IPS-15b (cell line): ENCODE measurements at regions not wholly inside any gene's neighbourhood (a gene's known extent, or its start where the extent isn't known, plus 50 kb on each side); places are given as distances from the start of the nearest gene placed in this dataset.
A peak's percentile ranks its signal among the peaks of the same experiment; 100 is the strongest.

ENCODE experiments used
- H3K27me3 ChIP-seq: one replicate; pipeline ENCODE4 v1.6.1; 2013; ENCODE audit warnings: low read length; ENCODE audit not compliant: control insufficient read depth, insufficient read depth
- H3K36me3 ChIP-seq: one replicate; pipeline ENCODE4 v1.6.1; 2013; ENCODE audit warnings: low read length; ENCODE audit not compliant: control insufficient read depth, insufficient read depth
- H3K4me1 ChIP-seq: one replicate; pipeline ENCODE4 v1.6.1; 2013; ENCODE audit warnings: mild to moderate bottlenecking, low read length; ENCODE audit not compliant: control insufficient read depth, insufficient read depth
- H3K4me3 ChIP-seq: one replicate; pipeline ENCODE4 v1.5.1; 2013; ENCODE audit warnings: low read depth, low read length
- H3K9ac ChIP-seq: one replicate; pipeline ENCODE4 v1.6.1; 2013; ENCODE audit warnings: low read depth, mild to moderate bottlenecking, low read length
- H3K9me3 ChIP-seq: one replicate; pipeline ENCODE4 v1.6.1; 2013; ENCODE audit warnings: mild to moderate bottlenecking, low read length; ENCODE audit not compliant: control insufficient read depth, insufficient read depth

DNA sequence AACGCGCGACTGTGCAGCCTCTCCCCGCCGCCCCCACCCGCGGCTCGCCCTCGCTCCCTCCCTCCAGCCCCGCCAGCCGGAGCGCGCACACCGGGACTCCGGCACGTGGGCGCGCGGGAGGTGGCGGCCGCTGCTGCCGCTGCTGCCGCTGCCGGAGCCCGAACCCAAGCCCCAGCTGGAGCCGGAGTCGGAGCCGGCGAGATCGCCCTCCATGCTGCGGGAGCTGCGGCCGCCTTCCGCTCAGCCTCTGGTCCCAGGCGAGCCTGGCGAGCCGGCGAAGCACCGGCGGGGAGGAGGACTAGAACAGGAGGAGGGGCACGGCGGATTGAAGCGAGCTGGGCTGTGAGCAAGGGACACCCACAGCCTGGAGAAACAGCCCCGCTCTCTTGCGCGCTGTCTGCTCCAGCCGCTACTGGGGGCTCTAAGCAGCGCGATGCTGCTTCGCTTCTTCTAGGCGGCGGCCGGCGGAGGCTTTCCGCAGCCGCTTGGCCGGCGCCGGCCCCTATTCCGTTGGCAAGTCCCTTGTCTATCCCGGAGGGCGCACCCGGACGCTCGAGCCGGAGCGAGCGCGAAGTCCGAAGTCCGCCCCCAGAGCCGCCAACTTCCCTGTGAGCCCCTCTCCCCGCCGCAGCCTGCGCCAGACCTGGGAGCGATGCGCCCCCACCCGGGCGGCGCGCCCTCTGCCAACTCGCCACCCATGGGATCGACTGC is 598.7 kb upstream of the SGCD start:
- Histone ChIP-seq H3K4me3 (peak overlapping the region; percentile 69), H3K36me3 (no peaks in the 10 kb centered on the region), H3K9me3 (no peaks in the 10 kb centered on the region), H3K4me1 (no peaks in the 10 kb centered on the region), H3K27me3 (peaks cover 93% of the 10 kb centered on the region), H3K9ac (no peak overlapping the region)

DNA sequence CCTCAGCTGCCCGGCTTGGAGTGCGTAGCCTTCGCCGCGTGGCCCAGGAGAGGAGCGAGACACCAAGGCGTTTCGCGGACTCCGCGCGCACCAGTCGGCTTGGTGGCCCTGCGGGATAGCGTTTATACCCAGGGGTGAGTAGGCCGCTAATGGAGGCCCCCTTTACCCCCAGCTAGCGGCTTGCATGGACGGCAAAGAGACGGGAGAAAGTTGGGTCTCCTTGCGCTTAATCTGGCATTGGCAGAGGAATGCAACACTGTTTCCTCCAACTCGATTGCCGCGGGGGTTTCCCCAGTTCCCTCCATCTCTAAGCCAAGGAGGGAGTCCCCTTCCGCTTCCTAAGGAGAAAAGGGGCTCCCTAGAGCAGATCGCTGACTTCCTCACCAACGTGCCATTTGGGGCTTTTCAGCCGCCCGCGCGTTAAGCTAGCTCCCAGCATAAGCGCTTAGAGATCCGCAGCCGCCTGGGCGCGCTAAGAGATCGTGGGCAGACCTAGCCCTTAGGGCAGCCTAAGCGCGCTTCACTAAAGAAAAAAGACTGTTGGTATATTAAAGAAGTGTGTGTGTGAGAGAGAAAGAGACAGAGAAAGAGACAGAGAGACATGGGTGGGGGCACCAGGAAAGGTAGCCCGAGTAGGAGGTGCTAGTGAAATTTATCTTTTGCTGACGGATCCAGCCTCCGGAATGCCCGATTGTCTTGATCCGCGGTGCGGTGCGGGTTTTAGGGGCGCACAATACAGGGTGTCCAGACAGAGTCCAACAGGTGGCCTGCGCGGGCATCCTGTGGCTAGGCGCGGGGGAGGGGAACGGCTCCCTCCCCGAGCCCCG is 597.9 kb upstream of the SGCD start:
- peak overlapping the region; percentile 69 for H3K4me3 ChIP-seq
- H3K36me3 ChIP-seq, result no peaks in the 10 kb centered on the region
- H3K9ac ChIP-seq, result no peak overlapping the region
- no peaks in the 10 kb centered on the region for H3K9me3 ChIP-seq
- no peaks in the 10 kb centered on the region for H3K4me1 ChIP-seq
- peaks cover 89% of the 10 kb centered on the region for H3K27me3 ChIP-seq

DNA sequence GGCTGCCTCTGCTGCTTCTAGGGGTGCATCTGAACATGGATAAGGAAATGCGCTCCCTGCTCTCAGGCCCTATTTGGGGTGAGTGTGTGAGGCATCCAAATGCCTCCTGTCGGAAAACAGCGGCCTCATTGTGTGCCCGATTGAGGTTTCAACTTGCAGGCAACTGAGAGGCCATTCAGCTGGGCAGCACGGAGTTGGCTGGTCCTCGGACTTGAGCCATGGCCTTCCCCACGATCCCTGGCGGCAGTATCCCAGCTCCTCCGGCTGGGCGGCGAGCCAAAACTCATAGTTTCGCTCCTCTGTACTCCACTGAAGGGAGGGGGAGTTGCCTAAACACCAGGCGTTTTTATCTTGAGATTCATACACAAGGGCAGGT is 597.3 kb upstream of the SGCD start:
- no peaks in the 10 kb centered on the region for H3K9me3 ChIP-seq
- H3K36me3 ChIP-seq, result no peaks in the 10 kb centered on the region
- H3K4me1 ChIP-seq, result no peaks in the 10 kb centered on the region
- no peak overlapping the region for H3K9ac ChIP-seq
- peaks cover 84% of the 10 kb centered on the region for H3K27me3 ChIP-seq
- peak overlapping the region; percentile 69 for H3K4me3 ChIP-seq

DNA sequence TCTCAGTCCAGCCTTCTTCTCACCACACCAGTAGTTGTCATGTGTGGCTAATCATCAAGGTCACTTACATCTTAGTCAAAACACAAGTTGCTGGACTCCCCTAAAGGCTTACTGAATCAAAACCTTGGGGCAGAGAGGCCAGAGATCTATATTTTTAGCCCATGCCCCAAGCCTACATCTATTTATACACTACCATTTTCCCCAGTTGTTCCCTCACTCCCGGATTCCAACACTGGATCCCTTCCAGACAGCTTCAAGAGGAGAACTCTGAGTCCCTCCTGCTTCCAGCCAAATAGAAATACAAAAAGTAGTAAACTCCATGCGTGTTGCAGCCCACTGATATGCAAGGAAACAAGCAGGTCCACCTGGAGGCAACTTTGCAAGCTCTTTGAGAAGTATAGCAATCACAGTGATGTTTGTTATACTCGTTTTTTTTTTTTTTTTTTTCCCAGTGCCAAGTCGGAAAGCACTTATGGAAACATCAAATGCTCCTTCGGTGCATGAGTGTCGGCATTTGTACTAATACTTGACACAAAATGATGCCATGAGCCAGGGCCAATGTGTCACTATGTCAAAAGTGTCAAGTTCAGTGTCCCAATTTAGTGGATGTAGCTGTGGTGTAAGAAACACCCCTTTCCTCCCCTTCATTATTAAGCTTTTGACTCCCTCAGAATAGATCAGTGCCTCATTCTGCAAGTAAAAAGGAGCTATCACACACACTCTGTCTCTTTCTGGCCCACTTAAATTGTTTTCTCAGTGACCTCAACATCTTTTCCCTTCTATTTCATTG is 594.2 kb upstream of the SGCD start:
- H3K9ac ChIP-seq, result no peak overlapping the region
- H3K4me3 ChIP-seq, result no peak overlapping the region
- H3K36me3 ChIP-seq, result no peaks in the 10 kb centered on the region
- H3K27me3 ChIP-seq, result peaks cover 71% of the 10 kb centered on the region
- H3K9me3 ChIP-seq, result no peaks in the 10 kb centered on the region
- no peaks in the 10 kb centered on the region for H3K4me1 ChIP-seq

DNA sequence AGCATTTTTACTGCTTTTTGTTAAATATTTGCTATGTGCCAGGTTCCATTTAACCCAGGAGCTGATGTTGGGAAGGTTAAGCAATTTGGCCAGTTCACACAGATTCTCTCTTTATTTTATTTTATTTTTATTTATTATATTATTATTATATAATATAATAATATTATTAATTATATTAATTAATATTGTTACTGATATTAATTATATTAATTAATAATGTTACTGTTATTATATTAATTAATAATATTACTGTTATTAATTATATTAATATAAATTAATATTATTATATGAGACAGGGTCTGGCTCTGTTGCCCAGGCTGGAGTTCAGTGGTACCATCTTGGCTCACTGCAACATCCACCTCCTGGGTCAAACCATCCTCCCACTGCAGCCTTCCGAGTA is 593.0 kb upstream of the SGCD start:
- no peak overlapping the region for H3K9ac ChIP-seq
- no peak overlapping the region for H3K4me3 ChIP-seq
- H3K36me3 ChIP-seq, result no peaks in the 10 kb centered on the region
- no peaks in the 10 kb centered on the region for H3K4me1 ChIP-seq
- H3K9me3 ChIP-seq, result no peaks in the 10 kb centered on the region
- peaks cover 62% of the 10 kb centered on the region for H3K27me3 ChIP-seq

DNA sequence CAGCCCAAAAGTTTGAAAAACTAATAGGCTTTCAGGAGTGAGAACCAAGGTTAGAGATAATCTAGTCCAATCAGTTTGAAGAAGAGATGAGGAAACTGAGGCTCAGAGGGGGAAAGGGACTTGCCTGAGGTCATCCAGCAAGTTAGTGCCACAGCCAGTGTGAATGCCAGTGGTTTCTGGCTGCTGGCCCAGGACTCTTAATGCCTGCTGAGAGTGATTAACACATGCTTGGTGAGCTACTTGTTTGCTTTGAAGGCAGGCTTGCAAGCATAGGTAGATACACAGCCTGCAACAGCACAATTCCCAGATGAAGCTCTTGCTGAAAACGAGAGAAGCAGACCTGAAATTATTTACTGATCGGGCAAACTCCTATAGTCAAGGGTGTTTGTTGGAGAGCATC is 591.6 kb upstream of the SGCD start:
- Histone ChIP-seq H3K4me3 (no peak overlapping the region), H3K4me1 (no peaks in the 10 kb centered on the region), H3K9me3 (no peaks in the 10 kb centered on the region), H3K36me3 (no peaks in the 10 kb centered on the region), H3K9ac (no peak overlapping the region), H3K27me3 (peaks cover 48% of the 10 kb centered on the region)

DNA sequence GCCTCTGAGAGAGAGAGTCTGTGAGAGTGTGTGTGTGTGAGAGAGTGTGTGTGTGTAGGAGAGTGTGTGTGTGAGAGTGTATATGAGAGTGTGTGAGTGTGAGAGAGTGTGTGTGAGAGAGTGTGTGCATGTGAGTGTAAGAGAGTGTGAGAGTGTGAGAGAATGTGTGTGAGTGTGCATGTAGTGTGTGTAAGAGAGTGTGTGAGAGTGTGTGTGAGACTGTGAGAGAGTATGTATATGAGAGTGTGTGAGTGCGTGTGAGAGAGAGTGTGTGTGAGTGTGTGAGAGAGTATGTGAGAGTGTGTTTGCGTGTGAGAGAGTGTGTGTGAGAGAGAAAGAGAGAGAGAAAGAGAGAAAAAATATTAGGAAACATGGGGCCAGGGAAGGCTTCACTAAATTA is 588.3 kb upstream of the SGCD start:
- H3K4me3 ChIP-seq, result no peak overlapping the region
- no peaks in the 10 kb centered on the region for H3K36me3 ChIP-seq
- H3K4me1 ChIP-seq, result no peaks in the 10 kb centered on the region
- peaks cover 16% of the 10 kb centered on the region for H3K27me3 ChIP-seq
- H3K9me3 ChIP-seq, result no peaks in the 10 kb centered on the region
- H3K9ac ChIP-seq, result no peak overlapping the region

DNA sequence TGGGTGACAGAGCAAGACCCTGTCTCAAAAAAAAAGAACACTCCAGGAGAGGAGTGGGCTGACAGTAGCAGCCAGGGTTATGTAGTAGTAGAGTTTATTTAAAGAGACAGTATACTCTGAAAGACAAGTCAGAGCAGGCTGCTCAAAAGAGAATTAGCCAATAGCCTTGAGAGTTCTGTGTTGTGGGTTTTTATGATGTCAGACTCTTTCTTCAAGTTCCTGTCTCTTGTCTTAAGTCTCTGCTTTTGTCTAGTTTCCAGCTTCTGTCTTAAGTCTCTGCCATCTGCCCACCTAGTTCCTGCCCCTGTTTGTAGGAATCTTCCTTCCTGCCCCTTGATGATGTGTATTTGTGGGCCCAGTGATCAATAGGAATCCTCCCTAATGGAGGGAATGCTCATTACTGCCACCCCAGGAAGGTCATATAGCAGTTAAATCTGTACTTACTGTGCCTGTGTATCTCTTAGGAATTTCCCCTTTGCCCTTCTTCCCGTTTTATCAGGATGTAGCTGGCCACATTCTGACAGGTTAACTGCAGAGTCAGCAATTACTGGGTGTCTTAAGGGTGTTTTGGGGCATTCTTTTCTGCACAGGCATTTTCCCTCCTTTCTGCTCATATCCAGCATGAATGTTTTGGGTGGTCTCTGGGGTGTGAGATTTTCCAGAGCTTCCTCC is 580.5 kb upstream of the SGCD start:
- Histone ChIP-seq H3K9ac (no peak overlapping the region), H3K27me3 (no peaks in the 10 kb centered on the region), H3K4me1 (no peaks in the 10 kb centered on the region), H3K4me3 (no peak overlapping the region), H3K9me3 (no peaks in the 10 kb centered on the region), H3K36me3 (no peaks in the 10 kb centered on the region)

DNA sequence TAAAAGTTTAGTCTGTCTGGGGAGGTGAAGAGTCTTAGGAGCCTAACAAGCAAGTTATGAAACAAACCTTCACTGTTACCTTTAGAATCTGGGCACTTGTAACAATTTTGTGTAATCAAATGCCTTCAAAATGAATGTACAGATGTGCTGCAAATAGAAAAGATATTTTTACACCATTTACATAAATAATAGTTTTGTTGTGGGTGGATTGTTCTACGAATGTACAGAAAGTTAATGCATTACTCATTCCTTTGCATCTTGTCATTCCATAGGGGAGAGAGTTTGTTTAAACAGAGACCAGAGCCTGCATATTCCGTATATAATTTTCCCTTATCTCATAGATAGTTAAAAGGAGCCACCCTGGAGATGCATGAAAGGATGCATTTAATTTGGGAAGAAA is 576.9 kb upstream of the SGCD start:
- Histone ChIP-seq H3K4me3 (no peak overlapping the region), H3K36me3 (no peaks in the 10 kb centered on the region), H3K4me1 (no peaks in the 10 kb centered on the region), H3K9ac (no peak overlapping the region), H3K9me3 (no peaks in the 10 kb centered on the region), H3K27me3 (no peaks in the 10 kb centered on the region)

DNA sequence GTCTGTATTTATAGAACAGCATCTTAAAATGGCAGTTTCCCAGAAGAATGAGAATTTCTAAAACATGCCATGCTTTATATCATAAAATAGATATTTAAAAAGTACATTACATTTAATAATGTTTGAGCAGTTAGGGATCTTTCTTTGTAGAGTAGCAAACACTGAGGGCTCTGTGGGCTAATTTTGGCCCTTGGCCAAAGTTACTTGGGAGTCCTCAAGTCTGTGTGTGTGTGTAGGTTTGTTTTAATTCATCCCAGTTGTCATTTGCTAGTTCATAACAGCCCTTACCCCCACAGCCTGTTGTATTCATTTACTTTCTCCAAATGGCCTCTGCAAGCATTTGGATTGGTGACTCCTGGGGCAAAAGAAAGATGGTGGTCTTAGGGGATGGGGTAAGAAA is 576.4 kb upstream of the SGCD start:
- H3K9me3 ChIP-seq, result no peaks in the 10 kb centered on the region
- no peak overlapping the region for H3K4me3 ChIP-seq
- no peaks in the 10 kb centered on the region for H3K36me3 ChIP-seq
- no peaks in the 10 kb centered on the region for H3K4me1 ChIP-seq
- H3K9ac ChIP-seq, result no peak overlapping the region
- H3K27me3 ChIP-seq, result no peaks in the 10 kb centered on the region

DNA sequence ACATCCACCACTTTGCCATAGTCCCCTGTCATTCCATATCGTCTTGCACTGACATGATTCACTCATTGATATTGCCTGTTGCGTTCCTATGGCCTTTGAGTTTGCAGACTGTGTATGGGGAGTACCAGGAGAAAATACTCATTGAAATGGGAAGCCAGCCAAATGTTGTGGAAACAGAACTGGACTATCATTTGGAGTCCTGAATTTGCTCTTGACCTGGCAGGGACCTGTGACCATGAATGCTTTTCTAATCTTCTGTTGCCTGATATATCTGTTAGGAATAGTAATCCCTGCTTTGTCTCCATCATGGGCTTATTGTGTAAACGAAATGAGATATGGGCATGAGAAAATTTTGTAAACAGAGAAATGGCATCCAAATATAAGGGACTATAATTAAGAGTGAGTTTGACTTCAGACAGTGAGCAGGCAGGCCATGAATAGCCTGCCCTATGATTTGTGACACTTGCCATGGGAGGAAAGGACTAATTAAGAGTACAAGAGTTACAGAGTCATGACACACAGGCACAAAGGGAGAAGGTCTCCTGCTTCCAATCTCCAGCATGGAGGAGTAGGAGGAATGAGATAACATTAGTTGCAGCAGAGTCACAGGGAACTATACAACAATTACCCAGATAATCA is 572.9 kb upstream of the SGCD start:
- Histone ChIP-seq H3K27me3 (no peaks in the 10 kb centered on the region), H3K4me1 (no peaks in the 10 kb centered on the region), H3K9ac (no peak overlapping the region), H3K4me3 (no peak overlapping the region), H3K36me3 (no peaks in the 10 kb centered on the region), H3K9me3 (no peaks in the 10 kb centered on the region)
